HG02642 (cell line): ENCODE measurements at regions not wholly inside any gene's neighbourhood (a gene's known extent, or its start where the extent isn't known, plus 50 kb on each side); places are given as distances from the start of the nearest gene placed in this dataset.
A peak's percentile ranks its signal among the peaks of the same experiment; 100 is the strongest.

Experiments
- ATAC-seq: cut with Tn5 transposase; IDR thresholded peaks from one replicate; pipeline ENCODE4 v1.9.1; 2021; ENCODE audit warnings: mild to moderate bottlenecking; ENCODE audit not compliant: unreplicated experiment, poor library complexity

- ATAC-seq = no peak
Observed at GRCh38 chr17:55585629-55586028, 74.4 kb upstream of the SMIM36 start.

GRCh38 chr17:55584861-55585260 lies 73.6 kb upstream of the SMIM36 start:
- no peak for ATAC-seq

- ATAC-seq = no peak
Observed at GRCh38 chr17:55584055-55584685, 72.9 kb upstream of the SMIM36 start.

GRCh38 chr17:55582897-55583296 lies 71.6 kb upstream of the SMIM36 start:
- ATAC-seq = no peak

- no peak for ATAC-seq
Observed at GRCh38 chr17:55580596-55581133, 69.4 kb upstream of the SMIM36 start.

- ATAC-seq = peak; percentile 51
Observed at GRCh38 chr17:55577687-55578086, 66.4 kb upstream of the SMIM36 start.

- ATAC-seq = peak; percentile 83
Observed at GRCh38 chr17:55576996-55577586, 65.8 kb upstream of the SMIM36 start.

- ATAC-seq = peak; percentile 18
Observed at GRCh38 chr17:55576237-55576995, 65.2 kb upstream of the SMIM36 start.

GRCh38 chr17:55575058-55575636 lies 63.9 kb upstream of the SMIM36 start:
- ATAC-seq = no peak

- ATAC-seq = no peak
Observed at GRCh38 chr17:55572599-55572998, 61.3 kb upstream of the SMIM36 start.

- no peak for ATAC-seq
Observed at GRCh38 chr17:55572139-55572538, 60.9 kb upstream of the SMIM36 start.

- ATAC-seq = no peak
Observed at GRCh38 chr17:55571095-55571494, 59.8 kb upstream of the SMIM36 start.

- ATAC-seq = no peak
Observed at GRCh38 chr17:55570391-55570790, 59.1 kb upstream of the SMIM36 start.

GRCh38 chr17:55567240-55568214 lies 56.3 kb upstream of the SMIM36 start:
- ATAC-seq = no peak

GRCh38 chr17:55564081-55564480 lies 52.8 kb upstream of the SMIM36 start:
- ATAC-seq = no peak

- ATAC-seq = no peak
Observed at GRCh38 chr17:55563363-55563762, 52.1 kb upstream of the SMIM36 start.

GRCh38 chr17:55561973-55562495 lies 50.8 kb upstream of the SMIM36 start:
- ATAC-seq = no peak

GRCh38 chr17:55561316-55561972 lies 50.2 kb upstream of the SMIM36 start:
- ATAC-seq = no peak
